ENCODE measurements at regions not wholly inside any gene's neighbourhood (a gene's known extent, or its start where the extent isn't known, plus 50 kb on each side); places are given as distances from the start of the nearest gene placed in this dataset.
"Not testable (repeated sequence)": the region's sequence is repeated elsewhere in the genome, so short reads cannot be mapped to it uniquely, and the experiment has no call there.

DNA sequence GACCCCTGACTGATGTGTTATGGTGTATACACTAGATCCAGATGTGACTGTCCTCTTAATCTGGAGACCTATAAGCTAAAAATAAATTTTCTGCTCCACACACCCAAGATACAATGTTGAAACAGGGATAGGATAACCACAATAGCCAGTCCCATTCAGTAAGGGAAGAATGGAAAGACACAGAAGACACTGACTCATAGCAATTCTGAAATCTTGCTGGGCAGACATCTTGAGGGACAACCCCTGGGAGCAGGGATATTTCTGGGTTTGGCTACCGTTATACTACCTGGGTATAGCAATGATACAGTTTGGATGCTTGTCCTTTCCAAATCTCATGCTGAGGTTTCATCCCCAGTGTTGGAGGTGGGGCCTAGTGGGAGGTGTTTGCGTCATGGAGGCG lies 93.9 kb downstream of the BUD13 start:
- TF ChIP-seq POLR2AphosphoS5 (IDR thresholded peaks at IDR 0.05) = no peak
- TF ChIP-seq POLR2A (IDR thresholded peaks at IDR 0.05) = no peak
- no peak for TF ChIP-seq EP300 (IDR thresholded peaks at IDR 0.05)
- TF ChIP-seq, protein P1, sequence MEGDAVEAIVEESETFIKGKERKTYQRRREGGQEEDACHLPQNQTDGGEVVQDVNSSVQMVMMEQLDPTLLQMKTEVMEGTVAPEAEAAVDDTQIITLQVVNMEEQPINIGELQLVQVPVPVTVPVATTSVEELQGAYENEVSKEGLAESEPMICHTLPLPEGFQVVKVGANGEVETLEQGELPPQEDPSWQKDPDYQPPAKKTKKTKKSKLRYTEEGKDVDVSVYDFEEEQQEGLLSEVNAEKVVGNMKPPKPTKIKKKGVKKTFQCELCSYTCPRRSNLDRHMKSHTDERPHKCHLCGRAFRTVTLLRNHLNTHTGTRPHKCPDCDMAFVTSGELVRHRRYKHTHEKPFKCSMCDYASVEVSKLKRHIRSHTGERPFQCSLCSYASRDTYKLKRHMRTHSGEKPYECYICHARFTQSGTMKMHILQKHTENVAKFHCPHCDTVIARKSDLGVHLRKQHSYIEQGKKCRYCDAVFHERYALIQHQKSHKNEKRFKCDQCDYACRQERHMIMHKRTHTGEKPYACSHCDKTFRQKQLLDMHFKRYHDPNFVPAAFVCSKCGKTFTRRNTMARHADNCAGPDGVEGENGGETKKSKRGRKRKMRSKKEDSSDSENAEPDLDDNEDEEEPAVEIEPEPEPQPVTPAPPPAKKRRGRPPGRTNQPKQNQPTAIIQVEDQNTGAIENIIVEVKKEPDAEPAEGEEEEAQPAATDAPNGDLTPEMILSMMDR (IDR thresholded peaks at IDR 0.05) = no peak
- 92 to 100% methylated on average over 3 of the region's 3 CpGs for WGBS, 2 donors (ENCODE audit: low coverage in 1 of 2)
- Histone ChIP-seq H3K27me3 (peaks cover 10% of the 10 kb centered on the region), H3K36me3 (no peaks in the 10 kb centered on the region), H3K4me1 (no peaks in the 10 kb centered on the region), H3K27ac (no peak overlapping the region), H3K9me3 (peaks cover 0 to 4% (median 0%) of the 10 kb centered on the region in 3 donors), H3K4me3 (no peak overlapping the region)
- ATAC-seq = no peak

DNA sequence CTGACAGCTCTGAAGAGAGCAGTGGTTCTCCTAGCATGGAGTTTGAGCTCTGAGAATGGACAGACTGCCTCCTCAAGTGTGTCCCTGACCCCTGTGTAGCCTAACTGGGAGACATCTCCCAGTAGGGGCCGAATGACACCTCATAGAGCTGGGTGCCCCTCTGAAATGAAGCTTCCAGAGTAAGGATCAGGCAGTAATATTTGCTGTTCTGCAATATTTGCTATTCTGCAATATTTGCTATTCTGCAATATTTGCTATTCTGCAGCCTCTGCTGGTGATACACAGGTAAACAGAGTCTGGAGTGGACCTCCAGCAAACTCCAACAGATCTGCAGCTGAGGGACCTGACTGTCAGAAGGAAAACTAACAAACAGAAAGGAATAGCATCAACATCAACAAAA lies 105.5 kb downstream of the BUD13 start:
- not testable (repeated sequence) for H3K4me1 ChIP-seq, H3K27ac ChIP-seq, ATAC-seq, H3K36me3 ChIP-seq, H3K27me3 ChIP-seq, H3K4me3 ChIP-seq
- 63% methylated on average over 1 of the region's 1 CpG; no CpG with 5 or more reads in 1 of the 2 donors for WGBS, 2 donors (ENCODE audit: low coverage in 1 of 2)
- H3K9me3 ChIP-seq = peaks cover 0 to 37% (median 0%) of the 10 kb centered on the region in 3 donors

DNA sequence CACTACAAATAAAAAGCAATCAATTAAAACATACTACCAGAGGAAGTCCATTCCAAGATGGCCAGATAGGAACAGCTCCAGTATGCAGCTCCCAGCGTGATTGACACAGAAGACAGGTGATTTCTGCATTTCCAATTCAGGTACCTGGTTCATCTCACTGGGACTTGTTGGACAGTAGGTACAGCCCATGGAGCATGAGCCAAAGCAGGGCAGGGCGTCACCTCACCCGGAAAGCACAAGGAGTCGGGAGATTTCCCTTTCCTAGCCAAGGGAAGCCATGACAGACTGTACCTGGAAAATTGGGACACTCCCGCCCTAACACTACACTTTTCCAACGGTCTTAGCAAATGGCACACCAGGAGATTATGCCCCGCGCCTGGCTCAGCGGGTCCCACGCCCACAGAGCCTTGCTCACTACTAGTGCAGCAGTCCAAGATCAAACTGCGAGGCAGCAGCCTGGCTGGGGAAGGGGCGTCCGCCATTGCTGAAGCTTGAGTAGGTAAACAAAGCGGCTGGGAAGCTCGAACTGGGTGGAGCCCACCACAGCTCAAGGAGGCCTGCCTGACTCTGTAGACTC lies 106.0 kb downstream of the BUD13 start:
- H3K4me3 ChIP-seq, H3K27ac ChIP-seq, H3K36me3 ChIP-seq, ATAC-seq, H3K27me3 ChIP-seq, H3K4me1 ChIP-seq: not testable (repeated sequence)
- WGBS, 2 donors (ENCODE audit: low coverage in 1 of 2) = 59% methylated on average over 4 of the region's 15 CpGs; no CpG with 5 or more reads in 1 of the 2 donors
- peaks cover 0 to 37% (median 0%) of the 10 kb centered on the region in 3 donors for H3K9me3 ChIP-seq

DNA sequence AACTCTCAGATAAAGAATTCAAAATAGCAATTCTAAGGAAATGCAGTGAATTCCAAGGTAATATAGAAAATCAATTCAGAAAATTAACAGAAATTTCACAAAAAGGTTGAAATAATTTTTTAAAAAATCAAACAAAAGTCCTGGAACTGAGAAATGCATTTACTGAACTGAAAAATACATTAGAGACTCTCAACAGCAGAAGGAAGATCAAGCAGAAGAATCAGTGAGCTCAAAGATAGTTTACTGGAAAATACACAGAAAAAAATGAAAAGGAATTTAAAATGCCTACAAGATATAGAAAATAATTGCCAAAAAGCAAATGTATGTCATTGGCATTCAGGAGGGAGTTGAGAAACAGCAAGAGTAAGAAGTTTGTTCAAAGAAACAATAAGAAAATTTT lies 107.3 kb downstream of the BUD13 start:
- H3K27ac ChIP-seq = no peak overlapping the region
- no peaks in the 10 kb centered on the region for H3K4me1 ChIP-seq
- no peak for ATAC-seq
- H3K36me3 ChIP-seq = no peaks in the 10 kb centered on the region
- TF ChIP-seq, protein P1 (IDR thresholded peaks at IDR 0.05) = no peak
- TF ChIP-seq EP300 (IDR thresholded peaks at IDR 0.05) = no peak
- no peak for TF ChIP-seq POLR2AphosphoS5 (IDR thresholded peaks at IDR 0.05)
- no peak for TF ChIP-seq POLR2A (IDR thresholded peaks at IDR 0.05)
- no peak overlapping the region for H3K4me3 ChIP-seq
- peaks cover 20% of the 10 kb centered on the region for H3K27me3 ChIP-seq
- H3K9me3 ChIP-seq = peaks cover 0 to 34% (median 0%) of the 10 kb centered on the region in 3 donors

DNA sequence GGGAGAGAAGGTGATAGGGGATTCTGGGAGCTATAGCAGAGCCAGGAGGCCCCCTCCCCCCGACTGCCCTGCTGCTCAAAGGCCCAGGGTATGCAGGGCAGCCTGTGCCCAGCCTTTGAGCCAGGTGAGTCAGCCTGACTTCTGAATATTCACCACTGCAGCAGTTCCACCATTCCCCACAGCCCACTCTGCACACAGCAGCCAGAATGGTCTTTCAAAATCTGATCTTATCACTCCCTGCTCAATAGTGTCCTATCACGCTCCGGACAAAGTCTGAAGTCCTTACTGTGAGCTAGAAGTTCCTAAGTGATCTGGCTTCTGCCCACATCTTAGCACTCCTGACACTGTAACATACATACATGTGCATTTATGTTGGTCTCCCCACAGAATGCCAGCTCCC lies 111.7 kb downstream of the BUD13 start:
- Histone ChIP-seq H3K36me3 (no peaks in the 10 kb centered on the region), H3K9me3 (peaks cover 0 to 20% (median 0%) of the 10 kb centered on the region in 3 donors), H3K4me3 (no peak overlapping the region), H3K4me1 (no peaks in the 10 kb centered on the region), H3K27ac (no peak overlapping the region), H3K27me3 (peaks cover 33% of the 10 kb centered on the region)
- WGBS, 2 donors (ENCODE audit: low coverage in 1 of 2) = 51 to 68% methylated on average over 3 of the region's 3 CpGs
- TF ChIP-seq POLR2A (IDR thresholded peaks at IDR 0.05) = no peak
- TF ChIP-seq POLR2AphosphoS5 (IDR thresholded peaks at IDR 0.05) = no peak
- no peak for TF ChIP-seq EP300 (IDR thresholded peaks at IDR 0.05)
- TF ChIP-seq, protein P1 (IDR thresholded peaks at IDR 0.05) = no peak
- ATAC-seq = no peak

DNA sequence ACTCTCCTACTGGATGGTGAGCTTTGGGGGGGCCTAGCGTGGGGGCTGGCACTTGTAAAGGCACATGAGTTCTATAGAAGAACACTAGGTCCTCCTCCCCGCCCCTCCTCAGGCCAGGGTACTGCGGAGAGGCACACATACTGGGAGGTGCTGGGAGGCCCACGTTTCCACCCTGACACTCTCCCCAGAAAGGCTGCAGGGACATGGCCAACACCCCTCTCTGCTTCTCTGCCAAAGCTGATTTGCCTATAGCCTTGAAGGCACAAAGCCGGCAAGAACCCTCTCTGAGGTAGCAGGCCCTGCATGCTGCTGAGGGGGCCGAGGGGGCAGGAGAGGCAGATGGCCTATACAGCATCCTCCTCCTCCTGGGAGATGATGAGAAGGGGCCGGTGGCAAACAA lies 112.8 kb downstream of the BUD13 start:
- no peak for ATAC-seq
- no peaks in the 10 kb centered on the region for H3K4me1 ChIP-seq
- H3K36me3 ChIP-seq = no peaks in the 10 kb centered on the region
- no peak overlapping the region for H3K4me3 ChIP-seq
- peaks cover 0 to 20% (median 0%) of the 10 kb centered on the region in 3 donors for H3K9me3 ChIP-seq
- H3K27me3 ChIP-seq = peaks cover 33% of the 10 kb centered on the region
- no peak overlapping the region for H3K27ac ChIP-seq
- TF ChIP-seq EP300 (IDR thresholded peaks at IDR 0.05) (no peak), POLR2AphosphoS5 (IDR thresholded peaks at IDR 0.05) (no peak), POLR2A (IDR thresholded peaks at IDR 0.05) (no peak)
- TF ChIP-seq, protein P1 (IDR thresholded peaks at IDR 0.05) = no peak
- 0% methylated on average over 1 of the region's 7 CpGs; no CpG with 5 or more reads in 1 of the 2 donors for WGBS, 2 donors (ENCODE audit: low coverage in 1 of 2)

All from gastroesophageal sphincter (tissue), 4 donors.